ENCODE measurements at regions not wholly inside any gene's neighbourhood (a gene's known extent, or its start where the extent isn't known, plus 50 kb on each side); places are given as distances from the start of the nearest gene placed in this dataset.

DNA sequence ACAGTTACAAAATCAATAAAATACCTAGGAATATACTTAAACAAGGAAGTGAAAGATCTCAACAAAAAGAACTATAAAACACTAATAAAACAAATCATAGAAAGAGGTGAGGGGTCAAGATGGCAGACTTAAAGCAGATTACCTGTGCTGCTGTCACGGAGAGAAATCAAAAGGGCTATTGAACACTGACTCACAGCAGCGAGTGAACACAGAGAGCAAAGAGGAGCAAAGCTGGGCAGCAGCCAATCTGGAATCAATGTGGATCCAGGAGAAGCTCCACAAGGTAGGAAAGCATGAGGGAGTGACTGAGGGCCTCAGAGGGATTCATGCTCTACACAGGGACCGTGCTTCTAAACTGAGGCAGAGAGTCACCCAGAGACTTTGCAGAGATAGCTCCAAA lies 562.0 kb upstream of the SEMA3D start:
- TF ChIP-seq, protein P1, sequence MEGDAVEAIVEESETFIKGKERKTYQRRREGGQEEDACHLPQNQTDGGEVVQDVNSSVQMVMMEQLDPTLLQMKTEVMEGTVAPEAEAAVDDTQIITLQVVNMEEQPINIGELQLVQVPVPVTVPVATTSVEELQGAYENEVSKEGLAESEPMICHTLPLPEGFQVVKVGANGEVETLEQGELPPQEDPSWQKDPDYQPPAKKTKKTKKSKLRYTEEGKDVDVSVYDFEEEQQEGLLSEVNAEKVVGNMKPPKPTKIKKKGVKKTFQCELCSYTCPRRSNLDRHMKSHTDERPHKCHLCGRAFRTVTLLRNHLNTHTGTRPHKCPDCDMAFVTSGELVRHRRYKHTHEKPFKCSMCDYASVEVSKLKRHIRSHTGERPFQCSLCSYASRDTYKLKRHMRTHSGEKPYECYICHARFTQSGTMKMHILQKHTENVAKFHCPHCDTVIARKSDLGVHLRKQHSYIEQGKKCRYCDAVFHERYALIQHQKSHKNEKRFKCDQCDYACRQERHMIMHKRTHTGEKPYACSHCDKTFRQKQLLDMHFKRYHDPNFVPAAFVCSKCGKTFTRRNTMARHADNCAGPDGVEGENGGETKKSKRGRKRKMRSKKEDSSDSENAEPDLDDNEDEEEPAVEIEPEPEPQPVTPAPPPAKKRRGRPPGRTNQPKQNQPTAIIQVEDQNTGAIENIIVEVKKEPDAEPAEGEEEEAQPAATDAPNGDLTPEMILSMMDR (IDR thresholded peaks at IDR 0.05; ENCODE audit: low read length) = no peak
- TF ChIP-seq EZH2 (IDR thresholded peaks at IDR 0.05; ENCODE audit: borderline replicate concordance, low read length) = no peak

Data from OCI-LY1 (cell line).